ENCODE measurements at regions not wholly inside any gene's neighbourhood (a gene's known extent, or its start where the extent isn't known, plus 50 kb on each side); places are given as distances from the start of the nearest gene placed in this dataset.

DNA sequence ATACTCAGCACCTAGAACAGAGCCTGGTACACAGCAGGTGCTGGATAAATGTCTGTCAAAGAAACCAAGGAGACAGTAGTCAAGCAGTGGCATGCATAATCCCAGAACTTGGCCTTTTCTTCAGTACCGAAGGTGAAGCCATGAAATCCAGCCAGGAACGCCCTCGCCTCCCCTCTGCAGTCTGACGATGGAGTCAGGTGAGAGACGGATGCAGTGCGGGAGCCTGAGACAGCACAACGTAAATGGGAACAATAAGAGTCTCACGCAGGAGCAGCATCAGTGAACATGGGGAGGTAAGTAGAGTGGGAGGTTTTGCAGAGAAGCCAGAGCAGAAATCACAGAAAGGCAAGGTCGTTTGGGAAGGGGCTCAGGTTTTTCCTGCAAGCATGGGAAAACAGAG lies 389.3 kb upstream of the MYT1L start:
- TF ChIP-seq POLR2A (IDR thresholded peaks at IDR 0.05; ENCODE audit: low read depth) (no peak), EP300 (IDR thresholded peaks at IDR 0.05) (no peak), POLR2AphosphoS5 (IDR thresholded peaks at IDR 0.05) (no peak)
- TF ChIP-seq, protein P1, sequence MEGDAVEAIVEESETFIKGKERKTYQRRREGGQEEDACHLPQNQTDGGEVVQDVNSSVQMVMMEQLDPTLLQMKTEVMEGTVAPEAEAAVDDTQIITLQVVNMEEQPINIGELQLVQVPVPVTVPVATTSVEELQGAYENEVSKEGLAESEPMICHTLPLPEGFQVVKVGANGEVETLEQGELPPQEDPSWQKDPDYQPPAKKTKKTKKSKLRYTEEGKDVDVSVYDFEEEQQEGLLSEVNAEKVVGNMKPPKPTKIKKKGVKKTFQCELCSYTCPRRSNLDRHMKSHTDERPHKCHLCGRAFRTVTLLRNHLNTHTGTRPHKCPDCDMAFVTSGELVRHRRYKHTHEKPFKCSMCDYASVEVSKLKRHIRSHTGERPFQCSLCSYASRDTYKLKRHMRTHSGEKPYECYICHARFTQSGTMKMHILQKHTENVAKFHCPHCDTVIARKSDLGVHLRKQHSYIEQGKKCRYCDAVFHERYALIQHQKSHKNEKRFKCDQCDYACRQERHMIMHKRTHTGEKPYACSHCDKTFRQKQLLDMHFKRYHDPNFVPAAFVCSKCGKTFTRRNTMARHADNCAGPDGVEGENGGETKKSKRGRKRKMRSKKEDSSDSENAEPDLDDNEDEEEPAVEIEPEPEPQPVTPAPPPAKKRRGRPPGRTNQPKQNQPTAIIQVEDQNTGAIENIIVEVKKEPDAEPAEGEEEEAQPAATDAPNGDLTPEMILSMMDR (IDR thresholded peaks at IDR 0.05) = no peak
